ENCODE measurements at regions not wholly inside any gene's neighbourhood (a gene's known extent, or its start where the extent isn't known, plus 50 kb on each side); places are given as distances from the start of the nearest gene placed in this dataset.
"Not testable (repeated sequence)": the region's sequence is repeated elsewhere in the genome, so short reads cannot be mapped to it uniquely, and the experiment has no call there.

- not testable (repeated sequence) for TF ChIP-seq POLR2A (IDR thresholded peaks at IDR 0.05; ENCODE audit: low read depth, low read length); EZH2 (IDR thresholded peaks at IDR 0.05; ENCODE audit: borderline replicate concordance, low read depth, low read length, severe bottlenecking); CTCF (IDR thresholded peaks at IDR 0.05; ENCODE audit: extremely low read depth in 1 of 2, insufficient read depth in 1 of 2, low read depth in 1 of 2, low read length in 2 of 2); JUN (IDR thresholded peaks at IDR 0.05; ENCODE audit: borderline replicate concordance, insufficient read depth, insufficient read length, low read depth)
- TF ChIP-seq, protein P1, sequence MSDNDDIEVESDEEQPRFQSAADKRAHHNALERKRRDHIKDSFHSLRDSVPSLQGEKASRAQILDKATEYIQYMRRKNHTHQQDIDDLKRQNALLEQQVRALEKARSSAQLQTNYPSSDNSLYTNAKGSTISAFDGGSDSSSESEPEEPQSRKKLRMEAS (IDR thresholded peaks at IDR 0.05; ENCODE audit: insufficient read depth, insufficient read length), result not testable (repeated sequence)
These were observed 128.6 kb downstream of the FCRL5 start for GRCh38 chr1:157423764-157424163.

All from endothelial cell of umbilical vein (primary cell).